ENCODE measurements at regions not wholly inside any gene's neighbourhood (a gene's known extent, or its start where the extent isn't known, plus 50 kb on each side); places are given as distances from the start of the nearest gene placed in this dataset.
A peak's percentile ranks its signal among the peaks of the same experiment; 100 is the strongest.

- TF ChIP-seq CTCF (conservative IDR thresholded peaks at IDR 0.05; ENCODE audit: low read depth, low read length): no peak
- DNase-seq (ENCODE audit: low read depth): no peak
- no peak overlapping the region for H3K4me3 ChIP-seq (ENCODE audit: low read depth, low read length)
These were observed 430.5 kb downstream of the SLC4A3 start for GRCh38 chr2:220057916-220058315.

GRCh38 chr2:220064111-220065030 is 436.9 kb downstream of the SLC4A3 start:
- no peak for TF ChIP-seq CTCF (conservative IDR thresholded peaks at IDR 0.05; ENCODE audit: low read depth, low read length)
- peak; percentile 13 for DNase-seq (ENCODE audit: low read depth)
- no peak overlapping the region for H3K4me3 ChIP-seq (ENCODE audit: low read depth, low read length)

- no peak for TF ChIP-seq CTCF (conservative IDR thresholded peaks at IDR 0.05; ENCODE audit: low read depth, low read length)
- DNase-seq (ENCODE audit: low read depth): no peak
- no peak overlapping the region for H3K4me3 ChIP-seq (ENCODE audit: low read depth, low read length)
These were observed 438.2 kb downstream of the SLC4A3 start for GRCh38 chr2:220065581-220065980.

GRCh38 chr2:220068846-220069245 is 441.4 kb downstream of the SLC4A3 start:
- DNase-seq (ENCODE audit: low read depth): no peak
- no peak overlapping the region for H3K4me3 ChIP-seq (ENCODE audit: low read depth, low read length)
- TF ChIP-seq CTCF (conservative IDR thresholded peaks at IDR 0.05; ENCODE audit: low read depth, low read length): no peak

- no peak for DNase-seq (ENCODE audit: low read depth)
- H3K4me3 ChIP-seq (ENCODE audit: low read depth, low read length): no peak overlapping the region
- TF ChIP-seq CTCF (conservative IDR thresholded peaks at IDR 0.05; ENCODE audit: low read depth, low read length): no peak
These were observed 442.9 kb downstream of the SLC4A3 start for GRCh38 chr2:220070349-220070748.

- DNase-seq (ENCODE audit: low read depth): no peak
- no peak for TF ChIP-seq CTCF (conservative IDR thresholded peaks at IDR 0.05; ENCODE audit: low read depth, low read length)
These were observed 444.3 kb downstream of the SLC4A3 start for GRCh38 chr2:220071696-220072095.

More at GRCh38 chr2:220071696-220072095, 444.3 kb downstream of the SLC4A3 start:
- H3K4me3 ChIP-seq (ENCODE audit: low read depth, low read length): no peak overlapping the region

All from choroid plexus epithelial cell (primary cell).